H9 (cell line): ENCODE measurements at regions not wholly inside any gene's neighbourhood (a gene's known extent, or its start where the extent isn't known, plus 50 kb on each side); places are given as distances from the start of the nearest gene placed in this dataset.

Experiments used
- DNase-seq: peaks from one replicate; pipeline ENCODE4 v3.0.0-alpha.2; 2017
- H2AFZ ChIP-seq: one replicate; pipeline ENCODE4 v1.6.1; 2013; ENCODE audit warnings: mild to moderate bottlenecking, low read length, control low read depth, moderate library complexity
- H2AK5ac ChIP-seq: 2 replicates; pipeline ENCODE4 v1.6.1; 2013; ENCODE audit warnings: low read length, control low read depth, mixed read lengths; ENCODE audit not compliant: insufficient read length
- H2BK120ac ChIP-seq: one replicate; pipeline ENCODE4 v1.6.1; 2013; ENCODE audit warnings: low read depth, mild to moderate bottlenecking, low read length, control low read depth, inconsistent platforms; ENCODE audit not compliant: poor library complexity, severe bottlenecking
- H2BK12ac ChIP-seq: 2 replicates; pipeline ENCODE4 v1.6.1; 2013; ENCODE audit warnings: low read length, control low read depth, mixed read lengths, low read depth; ENCODE audit not compliant: insufficient read length
- H2BK15ac ChIP-seq: 2 replicates; pipeline ENCODE4 v1.6.1; 2013; ENCODE audit warnings: low read depth, low read length, control low read depth
- H2BK20ac ChIP-seq: one replicate; pipeline ENCODE4 v1.6.1; 2013; ENCODE audit warnings: low read depth, mild to moderate bottlenecking, low read length, control low read depth, inconsistent platforms; ENCODE audit not compliant: poor library complexity, severe bottlenecking
- H2BK5ac ChIP-seq: 2 replicates; pipeline ENCODE4 v1.6.1; 2013; ENCODE audit warnings: low read length, control low read depth, mixed read lengths; ENCODE audit not compliant: insufficient read length
- H3K14ac ChIP-seq: 2 replicates; pipeline ENCODE4 v1.6.1; 2013; ENCODE audit warnings: low read length, control low read depth; ENCODE audit not compliant: insufficient read depth
- H3K18ac ChIP-seq: 2 replicates; pipeline ENCODE4 v1.6.1; 2013; ENCODE audit warnings: low read depth, mild to moderate bottlenecking, mixed read lengths, low read length, control low read depth; ENCODE audit not compliant: insufficient read length
- H3K23ac ChIP-seq: 2 replicates; pipeline ENCODE4 v1.6.1; 2013; ENCODE audit warnings: low read length, control low read depth, mixed read lengths, low read depth; ENCODE audit not compliant: insufficient read length
- H3K23me2 ChIP-seq: 2 replicates; pipeline ENCODE4 v1.6.1; 2013; ENCODE audit warnings: low read depth, mild to moderate bottlenecking, mixed read lengths, low read length, control low read depth; ENCODE audit not compliant: insufficient read length, poor library complexity, severe bottlenecking
- H3K27ac ChIP-seq: 2 replicates; pipeline ENCODE4 v1.5.1; 2013; ENCODE audit warnings: low read length, control low read depth, mixed read lengths, low read depth; ENCODE audit not compliant: insufficient read length
- H3K27me3 ChIP-seq: 2 replicates; pipeline ENCODE4 v1.6.1; 2013; ENCODE audit warnings: low read length, control low read depth, inconsistent platforms; ENCODE audit not compliant: insufficient read depth
- H3K4ac ChIP-seq: 2 replicates; pipeline ENCODE4 v1.6.1; 2013; ENCODE audit warnings: low read depth, mild to moderate bottlenecking, control low read depth, inconsistent platforms, low read length, moderate library complexity
- H3K4me1 ChIP-seq: 2 replicates; pipeline ENCODE4 v1.6.1; 2013; ENCODE audit warnings: low read length, control low read depth, inconsistent platforms; ENCODE audit not compliant: insufficient read depth
- H3K4me2 ChIP-seq: 2 replicates; pipeline ENCODE4 v1.6.1; 2013; ENCODE audit warnings: low read length, control low read depth, mixed read lengths; ENCODE audit not compliant: insufficient read length, insufficient read depth
- H3K56ac ChIP-seq: 2 replicates; pipeline ENCODE4 v1.6.1; 2013; ENCODE audit warnings: low read depth, mild to moderate bottlenecking, mixed read lengths, low read length, control low read depth; ENCODE audit not compliant: insufficient read length
- H3K79me1 ChIP-seq: 2 replicates; pipeline ENCODE4 v1.6.1; 2013; ENCODE audit warnings: low read depth, mild to moderate bottlenecking, moderate library complexity, low read length, control low read depth, inconsistent platforms; ENCODE audit not compliant: insufficient read depth, poor library complexity, severe bottlenecking
- H3K79me2 ChIP-seq: 2 replicates; pipeline ENCODE4 v1.6.1; 2013; ENCODE audit warnings: low read length, control low read depth, inconsistent platforms; ENCODE audit not compliant: insufficient read depth
- H3K9ac ChIP-seq: 2 replicates; pipeline ENCODE4 v1.6.1; 2013; ENCODE audit warnings: low read length, control low read depth, mixed read lengths; ENCODE audit not compliant: insufficient read length; ENCODE audit errors: extremely low read depth
- H3K9me3 ChIP-seq: one replicate; pipeline ENCODE4 v1.6.1; 2013; ENCODE audit warnings: low read depth, low read length, inconsistent platforms; ENCODE audit not compliant: control insufficient read depth
- H3T11ph ChIP-seq: one replicate; pipeline ENCODE4 v1.6.1; 2013; ENCODE audit warnings: mild to moderate bottlenecking, low read length, control low read depth, inconsistent platforms
- H4K20me1 ChIP-seq: one replicate; pipeline ENCODE4 v1.6.1; 2013; ENCODE audit not compliant: control insufficient read depth, insufficient read length, insufficient read depth
- H4K5ac ChIP-seq: 2 replicates; pipeline ENCODE4 v1.6.1; 2013; ENCODE audit warnings: low read depth, mild to moderate bottlenecking, mixed read lengths, low read length, control low read depth; ENCODE audit not compliant: insufficient read length
- H4K8ac ChIP-seq: replicated peaks from 2 replicates; pipeline ENCODE4 v1.6.1; 2013; ENCODE audit warnings: low read length, control low read depth, mixed read lengths, low read depth; ENCODE audit not compliant: insufficient read length
- H4K91ac ChIP-seq: 2 replicates; pipeline ENCODE4 v1.6.1; 2013; ENCODE audit warnings: low read depth, mild to moderate bottlenecking, moderate library complexity, mixed read lengths, low read length, control low read depth; ENCODE audit not compliant: insufficient read length
- H3K27ac Mint-ChIP-seq, 3 experiments: 2 replicates in 2 of 3; 3 replicates in 1 of 3; pipeline ENCODE4 v1.8.0; 2020 to 2021; ENCODE audit warnings: mixed read lengths in 3 of 3, mild to moderate bottlenecking in 1 of 3, moderate library complexity in 1 of 3
- H3K27me3 Mint-ChIP-seq: 2 replicates; pipeline ENCODE4 v1.8.0; 2021; ENCODE audit warnings: low read depth, mild to moderate bottlenecking, moderate library complexity, mixed read lengths
- H3K36me3 Mint-ChIP-seq, 3 experiments: 2 replicates in 2 of 3; 3 replicates in 1 of 3; pipeline ENCODE4 v1.8.0; 2020 to 2021; ENCODE audit warnings: low read depth in 3 of 3, mixed read lengths in 3 of 3; ENCODE audit not compliant: insufficient read depth in 1 of 3
- H3K4me1 Mint-ChIP-seq, 2 experiments: 2 replicates each; pipeline ENCODE4 v1.8.0; 2020; ENCODE audit warnings: mixed read lengths in 2 of 2
- H3K4me3 Mint-ChIP-seq, 2 experiments: 2 replicates in 1 of 2; 3 replicates in 1 of 2; pipeline ENCODE4 v1.8.0; 2020 to 2021; ENCODE audit warnings: mild to moderate bottlenecking in 2 of 2, mixed read lengths in 2 of 2, moderate library complexity in 1 of 2
- H3K9me3 Mint-ChIP-seq, 2 experiments: 2 replicates in 1 of 2; 3 replicates in 1 of 2; pipeline ENCODE4 v1.8.0; 2020; ENCODE audit warnings: mild to moderate bottlenecking in 2 of 2, mixed read lengths in 2 of 2, moderate library complexity in 1 of 2
- CTCF ChIP-seq: fragments of 200-600 bp; sonication (generic); conservative IDR thresholded peaks from 3 replicates; pipeline ENCODE4 v1.8.0; 2021; ENCODE audit warnings: antibody characterized with exemption, mild to moderate bottlenecking
- WGBS: extraction: QIAGEN DNeasy Blood & Tissue Kit; methylation state at CpG from one replicate; pipeline ENCODE4 v1.1.7; 2013; ENCODE audit warnings: missing lambda C conversion rate, low lambda C conversion rate, mixed read lengths; ENCODE audit not compliant: insufficient read length; ENCODE audit errors: extremely low coverage; 5-methylcytosine and 5-hydroxymethylcytosine counted together

DNA sequence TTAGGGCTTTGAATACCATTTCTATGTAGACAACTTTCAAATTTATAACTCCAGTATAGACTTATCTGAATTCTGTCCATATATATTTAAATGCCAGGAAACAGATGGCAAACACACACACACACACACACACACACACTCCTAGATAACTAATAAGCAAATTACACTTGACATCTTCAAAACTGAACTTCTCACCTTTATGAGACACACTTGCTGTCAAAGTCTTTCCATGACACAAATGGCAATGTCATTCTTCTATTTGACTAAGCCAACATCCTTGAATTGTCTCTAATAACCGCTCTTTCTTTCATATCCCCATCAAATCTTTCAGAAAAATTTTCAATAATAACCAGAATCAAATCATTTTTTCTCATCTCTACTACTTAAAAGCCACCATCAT is 402.4 kb downstream of the PCDH18 start:
- no peak overlapping the region for H2BK20ac ChIP-seq
- no peak overlapping the region for H3T11ph ChIP-seq

More for the DNA sequence above, 402.4 kb downstream of the PCDH18 start:
- Mint-ChIP-seq H3K4me3 (no peak overlapping the region), H3K4me1 (no peaks in the 10 kb centered on the region), H3K9me3 (no peaks in the 10 kb centered on the region), H3K36me3 (no peaks in the 10 kb centered on the region), H3K27me3 (no peaks in the 10 kb centered on the region), H3K27ac (no peak overlapping the region)
- Histone ChIP-seq H4K20me1 (no peaks in the 10 kb centered on the region), H2BK120ac (no peak overlapping the region), H3K4me1 (no peaks in the 10 kb centered on the region), H3K23me2 (no peaks in the 10 kb centered on the region), H3K14ac (no peak overlapping the region), H4K5ac (no peak overlapping the region), H2BK5ac (no peak overlapping the region), H2AK5ac (no peak overlapping the region), H3K9me3 (no peaks in the 10 kb centered on the region), H3K27me3 (no peaks in the 10 kb centered on the region), H3K79me1 (no peaks in the 10 kb centered on the region), H2BK15ac (no peak overlapping the region), H3K56ac (no peak overlapping the region), H3K27ac (no peak overlapping the region), H3K9ac (no peak overlapping the region), H3K4ac (no peak overlapping the region), H2BK12ac (no peak overlapping the region), H3K18ac (no peak overlapping the region), H4K8ac (no peak overlapping the region), H3K23ac (no peak overlapping the region), H4K91ac (no peak overlapping the region), H3K79me2 (no peaks in the 10 kb centered on the region), H3K4me2 (no peak overlapping the region), H2AFZ (no peak overlapping the region)
- TF ChIP-seq CTCF = no peak
- 100% methylated on average over 1 of the region's 1 CpG for WGBS
- DNase-seq = no peak
